ENCODE measurements at regions not wholly inside any gene's neighbourhood (a gene's known extent, or its start where the extent isn't known, plus 50 kb on each side); places are given as distances from the start of the nearest gene placed in this dataset.
"Not testable (repeated sequence)": the region's sequence is repeated elsewhere in the genome, so short reads cannot be mapped to it uniquely, and the experiment has no call there.

GRCh38 chr14:71245659-71246361 lies 338.6 kb downstream of the PCNX1 start:
- CTCF ChIA-PET: no interaction called here
- POLR2A ChIA-PET: no interaction called here
- no peaks in the 10 kb centered on the region for H3K27me3 Mint-ChIP-seq
- H3K27ac Mint-ChIP-seq: peak overlapping the region; percentile 57
- H3K4me1 Mint-ChIP-seq (ENCODE audit: low read depth): peaks cover 17% of the 10 kb centered on the region
- DNase-seq: peak; percentile 47
- no peak overlapping the region for H3K4me3 Mint-ChIP-seq
- intact Hi-C loops (cut with micrococcal nuclease): no loop called here
- H3K36me3 Mint-ChIP-seq: peaks cover 1% of the 10 kb centered on the region
- peaks cover 14% of the 10 kb centered on the region for H3K9me3 Mint-ChIP-seq

DNA sequence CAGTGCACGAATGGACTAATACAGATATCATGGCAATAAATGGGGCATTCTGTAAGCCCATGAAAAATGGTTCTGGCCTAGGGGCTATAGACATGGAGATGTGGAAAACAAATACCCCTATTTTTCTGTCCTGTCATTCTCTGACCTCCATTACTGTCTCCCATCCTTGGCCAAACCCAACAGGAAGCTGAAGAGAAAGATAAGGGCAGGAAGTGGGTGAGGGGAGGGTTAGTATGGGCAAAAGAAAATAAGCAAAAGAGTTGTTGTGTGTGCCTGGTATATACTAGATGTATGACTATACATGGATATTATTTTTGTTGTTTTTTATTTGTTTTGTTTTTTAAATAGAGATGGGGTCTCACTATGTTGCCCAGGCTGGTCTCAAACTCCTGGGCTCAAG lies 339.3 kb downstream of the PCNX1 start:
- H3K27me3 Mint-ChIP-seq: no peaks in the 10 kb centered on the region
- peaks cover 14% of the 10 kb centered on the region for H3K9me3 Mint-ChIP-seq
- CTCF ChIA-PET: no interaction called here
- DNase-seq: no peak
- peak overlapping the region; percentile 57 for H3K27ac Mint-ChIP-seq
- H3K36me3 Mint-ChIP-seq: peaks cover 1% of the 10 kb centered on the region
- no peak overlapping the region for H3K4me3 Mint-ChIP-seq
- intact Hi-C loops (cut with micrococcal nuclease): no loop called here
- H3K4me1 Mint-ChIP-seq (ENCODE audit: low read depth): peaks cover 17% of the 10 kb centered on the region
- POLR2A ChIA-PET: no interaction called here

GRCh38 chr14:71247106-71247505 lies 339.8 kb downstream of the PCNX1 start:
- H3K36me3 Mint-ChIP-seq: peaks cover 1% of the 10 kb centered on the region
- intact Hi-C loops (cut with micrococcal nuclease): no loop called here
- H3K27ac Mint-ChIP-seq: no peak overlapping the region
- H3K4me1 Mint-ChIP-seq (ENCODE audit: low read depth): peaks cover 17% of the 10 kb centered on the region
- H3K4me3 Mint-ChIP-seq: no peak overlapping the region
- H3K9me3 Mint-ChIP-seq: peaks cover 14% of the 10 kb centered on the region
- DNase-seq: no peak
- CTCF ChIA-PET: no interaction called here
- POLR2A ChIA-PET: interaction anchor here (0.5 kb wide), 1 partner anchor 500 kb away, joined by 4 read pairs; no protein-coding TSS in a partner anchor
- no peaks in the 10 kb centered on the region for H3K27me3 Mint-ChIP-seq

DNA sequence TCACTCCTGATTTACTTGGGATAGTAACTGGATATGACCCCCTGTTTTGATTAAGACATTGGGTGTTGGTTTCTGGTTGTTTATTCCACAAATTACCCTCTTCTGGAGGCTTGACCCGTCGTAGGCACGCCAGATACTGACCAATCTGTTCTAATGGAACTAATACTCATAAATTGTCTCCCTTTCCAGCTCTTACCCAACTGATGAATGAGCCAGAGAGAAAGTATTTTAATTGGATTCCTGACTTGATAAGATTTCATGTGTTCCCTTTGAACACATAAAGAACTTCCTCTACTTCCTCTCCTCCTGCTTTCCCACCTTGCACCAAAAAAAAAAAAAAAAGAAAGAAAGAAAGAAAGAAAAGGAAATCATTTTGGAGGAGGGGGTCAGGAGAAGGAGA lies 340.9 kb downstream of the PCNX1 start:
- H3K9me3 Mint-ChIP-seq: peaks cover 14% of the 10 kb centered on the region
- H3K4me1 Mint-ChIP-seq (ENCODE audit: low read depth): peaks cover 17% of the 10 kb centered on the region
- no peaks in the 10 kb centered on the region for H3K27me3 Mint-ChIP-seq
- H3K4me3 Mint-ChIP-seq: no peak overlapping the region
- POLR2A ChIA-PET: no interaction called here
- intact Hi-C loops (cut with micrococcal nuclease): no loop called here
- DNase-seq: no peak
- CTCF ChIA-PET: no interaction called here
- peaks cover 1% of the 10 kb centered on the region for H3K36me3 Mint-ChIP-seq
- H3K27ac Mint-ChIP-seq: no peak overlapping the region

DNA sequence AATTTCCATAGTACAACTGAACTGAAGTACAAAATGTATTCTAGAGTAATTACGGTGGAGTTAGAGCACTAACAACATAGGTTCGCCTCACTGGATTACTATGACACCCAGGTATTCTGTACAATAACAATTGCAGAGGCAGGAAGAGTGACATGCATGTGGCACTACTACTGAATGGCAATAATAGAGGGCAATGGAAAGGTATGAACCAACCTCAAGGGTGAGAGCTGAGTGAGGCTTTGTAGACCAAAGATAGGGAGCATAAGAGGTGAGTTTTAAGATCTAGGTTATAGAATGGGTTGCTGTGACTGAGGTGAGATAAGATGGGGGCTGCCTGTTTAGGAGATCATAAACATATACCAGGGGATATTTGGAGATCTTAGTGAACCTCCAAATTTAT lies 343.1 kb downstream of the PCNX1 start:
- intact Hi-C loops (cut with micrococcal nuclease): no loop called here
- peaks cover 2% of the 10 kb centered on the region for H3K27me3 Mint-ChIP-seq
- DNase-seq: no peak
- peaks cover 14% of the 10 kb centered on the region for H3K9me3 Mint-ChIP-seq
- H3K4me3 Mint-ChIP-seq: no peak overlapping the region
- no peak overlapping the region for H3K27ac Mint-ChIP-seq
- ChIA-PET POLR2A (no interaction called here), CTCF (no interaction called here)
- H3K36me3 Mint-ChIP-seq: peaks cover 1% of the 10 kb centered on the region
- H3K4me1 Mint-ChIP-seq (ENCODE audit: low read depth): peaks cover 17% of the 10 kb centered on the region

GRCh38 chr14:71250791-71251190 lies 343.5 kb downstream of the PCNX1 start:
- peaks cover 2% of the 10 kb centered on the region for H3K27me3 Mint-ChIP-seq
- intact Hi-C loops (cut with micrococcal nuclease): no loop called here
- H3K4me3 Mint-ChIP-seq: no peak overlapping the region
- DNase-seq: no peak
- peaks cover 13% of the 10 kb centered on the region for H3K4me1 Mint-ChIP-seq (ENCODE audit: low read depth)
- POLR2A ChIA-PET: no interaction called here
- CTCF ChIA-PET: no interaction called here
- no peak overlapping the region for H3K27ac Mint-ChIP-seq
- H3K36me3 Mint-ChIP-seq: peaks cover 1% of the 10 kb centered on the region
- peaks cover 14% of the 10 kb centered on the region for H3K9me3 Mint-ChIP-seq

DNA sequence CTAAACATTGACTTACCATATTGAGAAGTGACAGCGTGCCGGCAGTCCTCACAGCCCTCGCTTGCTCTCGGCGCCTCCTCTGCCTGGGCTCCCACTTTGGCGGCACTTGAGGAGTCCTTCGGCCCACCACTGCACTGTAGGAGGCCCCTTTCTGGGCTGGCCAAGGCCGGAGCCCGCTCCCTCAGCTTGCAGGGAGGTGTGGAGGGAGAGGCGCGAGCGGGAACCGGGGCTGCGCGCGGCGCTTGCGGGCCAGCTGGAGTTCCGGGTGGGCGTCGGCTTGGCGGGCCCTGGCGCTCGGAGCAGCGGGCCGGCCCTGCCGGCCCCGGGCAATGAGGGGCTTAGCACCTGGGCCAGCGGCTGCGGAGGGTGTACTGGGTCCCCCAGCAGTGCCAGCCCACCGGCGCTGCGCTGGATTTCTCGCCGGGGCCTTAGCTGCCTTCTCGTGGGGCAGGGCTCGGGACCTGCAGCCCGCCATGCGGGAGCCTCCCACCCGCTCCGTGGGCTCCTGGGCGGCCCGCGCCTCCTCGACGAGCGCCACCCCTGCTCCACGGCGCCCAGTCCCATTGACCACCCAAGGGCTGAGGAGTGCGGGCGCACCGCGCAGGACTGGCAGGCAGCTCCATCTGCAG lies 346.9 kb downstream of the PCNX1 start:
- H3K4me1 Mint-ChIP-seq (ENCODE audit: low read depth); CTCF ChIA-PET; DNase-seq; H3K36me3 Mint-ChIP-seq; intact Hi-C loops (cut with micrococcal nuclease); H3K4me3 Mint-ChIP-seq; POLR2A ChIA-PET; H3K27ac Mint-ChIP-seq; H3K27me3 Mint-ChIP-seq: not testable (repeated sequence)
- H3K9me3 Mint-ChIP-seq: peaks cover 19% of the 10 kb centered on the region

GRCh38 chr14:71261206-71261605 lies 353.9 kb downstream of the PCNX1 start:
- Mint-ChIP-seq H3K9me3 (peaks cover 35% of the 10 kb centered on the region), H3K27me3 (no peaks in the 10 kb centered on the region), H3K4me3 (no peak overlapping the region), H3K36me3 (peaks cover 13% of the 10 kb centered on the region), H3K4me1 (ENCODE audit: low read depth) (peaks cover 12% of the 10 kb centered on the region), H3K27ac (no peak overlapping the region)
- intact Hi-C loops (cut with micrococcal nuclease): loop anchor here (10.0 kb wide), 1 partner anchor 134 kb away; no protein-coding TSS in a partner anchor
- ChIA-PET CTCF (no interaction called here), POLR2A (no interaction called here)
- DNase-seq: no peak

GRCh38 chr14:71262441-71262840 lies 355.2 kb downstream of the PCNX1 start:
- peaks cover 9% of the 10 kb centered on the region for H3K36me3 Mint-ChIP-seq
- peaks cover 32% of the 10 kb centered on the region for H3K9me3 Mint-ChIP-seq
- no peak for DNase-seq
- POLR2A ChIA-PET: no interaction called here
- CTCF ChIA-PET: interaction anchor here (1.0 kb wide), 1 partner anchor 123 kb away, joined by 4 read pairs; no protein-coding TSS in a partner anchor
- no peak overlapping the region for H3K4me3 Mint-ChIP-seq
- intact Hi-C loops (cut with micrococcal nuclease): loop anchor here (10.0 kb wide), 1 partner anchor 132 kb away; no protein-coding TSS in a partner anchor
- no peak overlapping the region for H3K27ac Mint-ChIP-seq
- H3K4me1 Mint-ChIP-seq (ENCODE audit: low read depth): peaks cover 20% of the 10 kb centered on the region
- H3K27me3 Mint-ChIP-seq: no peaks in the 10 kb centered on the region

GRCh38 chr14:71264260-71264659 lies 357.0 kb downstream of the PCNX1 start:
- H3K27me3 Mint-ChIP-seq: no peaks in the 10 kb centered on the region
- H3K4me3 Mint-ChIP-seq: no peak overlapping the region
- H3K36me3 Mint-ChIP-seq: peaks cover 13% of the 10 kb centered on the region
- peaks cover 29% of the 10 kb centered on the region for H3K4me1 Mint-ChIP-seq (ENCODE audit: low read depth)
- no peak overlapping the region for H3K27ac Mint-ChIP-seq
- POLR2A ChIA-PET: no interaction called here
- CTCF ChIA-PET: no interaction called here
- intact Hi-C loops (cut with micrococcal nuclease): loop anchor here (10.0 kb wide), 1 partner anchor 131 kb away; no protein-coding TSS in a partner anchor
- H3K9me3 Mint-ChIP-seq: peaks cover 26% of the 10 kb centered on the region
- no peak for DNase-seq

- Mint-ChIP-seq H3K27ac (peak overlapping the region; percentile 77), H3K4me1 (ENCODE audit: low read depth) (peaks cover 37% of the 10 kb centered on the region), H3K36me3 (peaks cover 17% of the 10 kb centered on the region), H3K4me3 (peak overlapping the region; percentile 48), H3K9me3 (peaks cover 29% of the 10 kb centered on the region), H3K27me3 (no peaks in the 10 kb centered on the region)
- DNase-seq: peak; percentile 49
- intact Hi-C loops (cut with micrococcal nuclease): loop anchor here (1.0 to 10.0 kb wide), 8 partner anchors 24 to 288 kb away; partner anchors contain the start of gene SIPA1L1
- CTCF ChIA-PET: no interaction called here
- POLR2A ChIA-PET: interaction anchor here (0.9 to 1.7 kb wide), 3 partner anchors 49 to 125 kb away, joined by 3 to 5 read pairs (median 4); no protein-coding TSS in a partner anchor
These were observed 359.8 kb downstream of the PCNX1 start for GRCh38 chr14:71267007-71267513.

- intact Hi-C loops (cut with micrococcal nuclease): loop anchor here (1.0 to 10.0 kb wide), 8 partner anchors 24 to 288 kb away; partner anchors contain the start of gene SIPA1L1
- CTCF ChIA-PET: no interaction called here
- no peak for DNase-seq
- Mint-ChIP-seq H3K27ac (peak overlapping the region; percentile 77), H3K4me1 (ENCODE audit: low read depth) (peaks cover 37% of the 10 kb centered on the region), H3K36me3 (peaks cover 17% of the 10 kb centered on the region), H3K9me3 (peaks cover 29% of the 10 kb centered on the region), H3K27me3 (no peaks in the 10 kb centered on the region), H3K4me3 (peak overlapping the region; percentile 48)
- POLR2A ChIA-PET: interaction anchor here (1.0 to 1.7 kb wide), 2 partner anchors 49 to 53 kb away, joined by 4 to 5 read pairs; no protein-coding TSS in a partner anchor
These were observed 360.4 kb downstream of the PCNX1 start for GRCh38 chr14:71267691-71268090.

Measured in activated CD4-positive, alpha-beta memory T cell treated with anti-CD3 and anti-CD28 coated beads for 36 hours (primary cell).